Uterus (tissue), 2 donors: ENCODE measurements at regions not wholly inside any gene's neighbourhood (a gene's known extent, or its start where the extent isn't known, plus 50 kb on each side); places are given as distances from the start of the nearest gene placed in this dataset.
"Not testable (repeated sequence)": the region's sequence is repeated elsewhere in the genome, so short reads cannot be mapped to it uniquely, and the experiment has no call there.

Experiments
- CTCF ChIP-seq, 4 experiments: fragments of 200-600 bp in 2 of 4; fragments of 450-650 bp in 2 of 4; sonication (generic) in 2 of 4; IDR thresholded peaks; one replicate each; pipeline ENCODE4 v1.5.1; 2016 to 2019; ENCODE audit warnings: antibody characterized with exemption in 4 of 4, mild to moderate bottlenecking in 2 of 4, moderate library complexity in 1 of 4
- POLR2A ChIP-seq, 2 donors: fragments of 450-650 bp; IDR thresholded peaks; one replicate each; pipeline ENCODE4 v1.6.1; 2016; ENCODE audit warnings: antibody characterized with exemption in 2 of 2, mild to moderate bottlenecking in 1 of 2, moderate library complexity in 1 of 2

DNA sequence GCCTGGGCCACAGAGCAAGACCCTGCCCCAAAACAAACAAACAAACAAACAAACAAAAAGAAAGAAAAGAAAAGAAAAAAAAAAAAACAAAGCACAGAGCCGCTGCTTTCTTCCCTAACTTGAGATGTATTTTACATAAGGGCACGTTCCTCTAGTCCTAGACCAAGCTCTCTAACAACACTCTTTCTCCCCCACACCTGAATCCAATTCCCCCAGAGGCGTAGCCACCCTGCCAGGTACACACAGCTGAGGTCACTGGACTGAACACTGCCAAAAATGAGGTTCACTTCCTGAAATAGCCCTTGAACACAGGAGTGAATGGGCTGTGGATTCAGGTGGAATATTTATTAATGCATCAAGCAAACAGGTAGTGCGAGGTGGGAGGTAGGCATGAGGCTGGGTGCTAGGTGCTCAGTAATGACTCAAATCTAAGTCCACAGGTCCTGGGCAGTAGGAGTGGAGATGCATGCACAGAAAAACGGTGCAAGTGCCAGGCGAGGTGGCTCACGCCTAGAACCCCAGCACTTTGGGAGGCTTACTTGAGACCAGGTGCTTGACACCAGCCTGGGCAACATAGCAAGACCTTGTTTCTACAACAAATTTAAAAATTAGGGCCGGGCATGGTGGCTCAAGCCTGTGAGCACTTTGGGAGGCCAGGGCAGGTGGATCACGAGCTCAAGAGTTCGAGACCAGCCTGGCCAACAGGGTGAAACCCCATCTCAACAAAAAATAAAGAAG lies 136.6 kb upstream of the C1QTNF3 start:
- TF ChIP-seq CTCF, POLR2A (IDR thresholded peaks at IDR 0.05): not testable (repeated sequence)
